SK-N-SH treated with all-trans-retinoic acid at 6 μM for 48 hours (cell line): ENCODE measurements at regions not wholly inside any gene's neighbourhood (a gene's known extent, or its start where the extent isn't known, plus 50 kb on each side); places are given as distances from the start of the nearest gene placed in this dataset.

ENCODE experiments used
- ATAC-seq: fragments of 200-7000 bp; cut with Tn5 transposase; 3 replicates; pipeline ENCODE4 v1.9.1; 2020; ENCODE audit warnings: mild to moderate bottlenecking, moderate library complexity
- ARNTL ChIP-seq: fragments of 450-650 bp; formaldehyde crosslinking; IDR thresholded peaks from 2 replicates; pipeline ENCODE4 v1.5.0; 2020; ENCODE audit warnings: low read depth, mild to moderate bottlenecking, moderate library complexity, borderline replicate concordance
- BACH2 ChIP-seq: fragments of 250-450 bp; sonication (Bioruptor Pico); IDR thresholded peaks from 2 replicates; pipeline ENCODE4 v1.9.0; 2021; ENCODE audit warnings: mild to moderate bottlenecking, borderline replicate concordance
- CSDC2 ChIP-seq: fragments of 250-450 bp; sonication (Bioruptor Pico); IDR thresholded peaks from 2 replicates; pipeline ENCODE4 v1.5.0; 2020; ENCODE audit warnings: mild to moderate bottlenecking, moderate library complexity
- CSRNP3 ChIP-seq: fragments of 250-450 bp; sonication (Bioruptor Pico); IDR thresholded peaks from 2 replicates; pipeline ENCODE4 v1.5.1; 2021; ENCODE audit warnings: mild to moderate bottlenecking, moderate library complexity
- ESRRG ChIP-seq: fragments of 250-450 bp; sonication (Bioruptor Pico); IDR thresholded peaks from 2 replicates; pipeline ENCODE4 v1.6.1; 2021; ENCODE audit warnings: mild to moderate bottlenecking
- GLIS3 ChIP-seq: fragments of 250-450 bp; sonication (Bioruptor Pico); IDR thresholded peaks from 2 replicates; pipeline ENCODE4 v1.5.0; 2020; ENCODE audit warnings: mild to moderate bottlenecking, moderate library complexity
- ISL1 ChIP-seq: fragments of 250-450 bp; sonication (Bioruptor Pico); IDR thresholded peaks from 2 replicates; pipeline ENCODE4 v2.1.2; 2022; ENCODE audit warnings: mild to moderate bottlenecking, moderate library complexity
- OSR1 ChIP-seq: fragments of 250-450 bp; sonication (Bioruptor Pico); IDR thresholded peaks from 2 replicates; pipeline ENCODE4 v1.8.0; 2022; ENCODE audit warnings: moderate library complexity, mild to moderate bottlenecking, inconsistent platforms
- PATZ1 ChIP-seq: fragments of 250-450 bp; sonication (Bioruptor Pico); IDR thresholded peaks from 2 replicates; pipeline ENCODE4 v1.8.0; 2020; ENCODE audit warnings: mild to moderate bottlenecking, moderate library complexity, borderline replicate concordance
- PPARA ChIP-seq: fragments of 250-450 bp; sonication (Bioruptor Pico); IDR thresholded peaks from 2 replicates; pipeline ENCODE4 v1.5.0; 2020; ENCODE audit warnings: mild to moderate bottlenecking, borderline replicate concordance
- RARB ChIP-seq: fragments of 250-450 bp; sonication (Bioruptor Pico); IDR thresholded peaks from 2 replicates; pipeline ENCODE4 v1.8.0; 2021; ENCODE audit warnings: mild to moderate bottlenecking, moderate library complexity
- SNAI2 ChIP-seq: fragments of 250-450 bp; sonication (Bioruptor Pico); IDR thresholded peaks from 2 replicates; pipeline ENCODE4 v1.5.0; 2020; ENCODE audit warnings: mild to moderate bottlenecking, moderate library complexity
- TCF4 ChIP-seq: fragments of 250-450 bp; sonication (Bioruptor Pico); IDR thresholded peaks from 2 replicates; pipeline ENCODE4 v1.8.0; 2021; ENCODE audit warnings: mild to moderate bottlenecking, moderate library complexity, borderline replicate concordance
- TOX ChIP-seq: fragments of 250-450 bp; sonication (Bioruptor Pico); IDR thresholded peaks from 2 replicates; pipeline ENCODE4 v1.8.0; 2021; ENCODE audit warnings: mild to moderate bottlenecking, moderate library complexity, borderline replicate concordance
- ZC3H10 ChIP-seq: fragments of 250-450 bp; sonication (Bioruptor Pico); IDR thresholded peaks from 2 replicates; pipeline ENCODE4 v1.5.1; 2021; ENCODE audit warnings: mild to moderate bottlenecking, moderate library complexity
- ZFP3 ChIP-seq: fragments of 250-450 bp; sonication (Bioruptor Pico); IDR thresholded peaks from 2 replicates; pipeline ENCODE4 v1.5.0; 2020; ENCODE audit warnings: mild to moderate bottlenecking, moderate library complexity
- ZFP30 ChIP-seq: fragments of 450-650 bp; formaldehyde crosslinking; IDR thresholded peaks from 2 replicates; pipeline ENCODE4 v1.5.0; 2022; ENCODE audit warnings: mild to moderate bottlenecking, moderate library complexity
- ZNF565 ChIP-seq: fragments of 450-650 bp; formaldehyde crosslinking; conservative IDR thresholded peaks from 2 replicates; pipeline ENCODE4 v1.5.0; 2020; ENCODE audit warnings: low read depth, mild to moderate bottlenecking, moderate library complexity
- ZNF70 ChIP-seq: fragments of 450-650 bp; formaldehyde crosslinking; IDR thresholded peaks from 2 replicates; pipeline ENCODE4 v1.5.0; 2020; ENCODE audit warnings: mild to moderate bottlenecking, moderate library complexity
- ZNF8 ChIP-seq: fragments of 450-650 bp; formaldehyde crosslinking; IDR thresholded peaks from 2 replicates; pipeline ENCODE4 v1.5.0; 2020; ENCODE audit warnings: mild to moderate bottlenecking, moderate library complexity
- TF ChIP-seq, protein P1 (sequence below): fragments of 250-450 bp; sonication (Bioruptor Pico); IDR thresholded peaks from 2 replicates; pipeline ENCODE4 v1.5.0; 2020; ENCODE audit warnings: mild to moderate bottlenecking, moderate library complexity
- TF ChIP-seq, protein P2 (sequence below): fragments of 250-450 bp; sonication (Bioruptor Pico); IDR thresholded peaks from 2 replicates; pipeline ENCODE4 v1.8.0; 2021; ENCODE audit warnings: low read depth, mild to moderate bottlenecking, moderate library complexity, borderline replicate concordance

GRCh38 chr19:30116984-30117555 lies 175.0 kb downstream of the URI1 start:
- TF ChIP-seq PPARA (CRISPR knock-in tag), result no peak
- no peak for TF ChIP-seq SNAI2 (CRISPR knock-in tag)
- TF ChIP-seq, protein P1, sequence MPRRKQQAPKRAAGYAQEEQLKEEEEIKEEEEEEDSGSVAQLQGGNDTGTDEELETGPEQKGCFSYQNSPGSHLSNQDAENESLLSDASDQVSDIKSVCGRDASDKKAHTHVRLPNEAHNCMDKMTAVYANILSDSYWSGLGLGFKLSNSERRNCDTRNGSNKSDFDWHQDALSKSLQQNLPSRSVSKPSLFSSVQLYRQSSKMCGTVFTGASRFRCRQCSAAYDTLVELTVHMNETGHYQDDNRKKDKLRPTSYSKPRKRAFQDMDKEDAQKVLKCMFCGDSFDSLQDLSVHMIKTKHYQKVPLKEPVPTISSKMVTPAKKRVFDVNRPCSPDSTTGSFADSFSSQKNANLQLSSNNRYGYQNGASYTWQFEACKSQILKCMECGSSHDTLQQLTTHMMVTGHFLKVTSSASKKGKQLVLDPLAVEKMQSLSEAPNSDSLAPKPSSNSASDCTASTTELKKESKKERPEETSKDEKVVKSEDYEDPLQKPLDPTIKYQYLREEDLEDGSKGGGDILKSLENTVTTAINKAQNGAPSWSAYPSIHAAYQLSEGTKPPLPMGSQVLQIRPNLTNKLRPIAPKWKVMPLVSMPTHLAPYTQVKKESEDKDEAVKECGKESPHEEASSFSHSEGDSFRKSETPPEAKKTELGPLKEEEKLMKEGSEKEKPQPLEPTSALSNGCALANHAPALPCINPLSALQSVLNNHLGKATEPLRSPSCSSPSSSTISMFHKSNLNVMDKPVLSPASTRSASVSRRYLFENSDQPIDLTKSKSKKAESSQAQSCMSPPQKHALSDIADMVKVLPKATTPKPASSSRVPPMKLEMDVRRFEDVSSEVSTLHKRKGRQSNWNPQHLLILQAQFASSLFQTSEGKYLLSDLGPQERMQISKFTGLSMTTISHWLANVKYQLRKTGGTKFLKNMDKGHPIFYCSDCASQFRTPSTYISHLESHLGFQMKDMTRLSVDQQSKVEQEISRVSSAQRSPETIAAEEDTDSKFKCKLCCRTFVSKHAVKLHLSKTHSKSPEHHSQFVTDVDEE (CRISPR knock-in tag), result no peak
- no peak for TF ChIP-seq ZNF565
- TF ChIP-seq ARNTL, result no peak
- no peak for TF ChIP-seq PATZ1 (CRISPR knock-in tag)
- TF ChIP-seq, protein P2, sequence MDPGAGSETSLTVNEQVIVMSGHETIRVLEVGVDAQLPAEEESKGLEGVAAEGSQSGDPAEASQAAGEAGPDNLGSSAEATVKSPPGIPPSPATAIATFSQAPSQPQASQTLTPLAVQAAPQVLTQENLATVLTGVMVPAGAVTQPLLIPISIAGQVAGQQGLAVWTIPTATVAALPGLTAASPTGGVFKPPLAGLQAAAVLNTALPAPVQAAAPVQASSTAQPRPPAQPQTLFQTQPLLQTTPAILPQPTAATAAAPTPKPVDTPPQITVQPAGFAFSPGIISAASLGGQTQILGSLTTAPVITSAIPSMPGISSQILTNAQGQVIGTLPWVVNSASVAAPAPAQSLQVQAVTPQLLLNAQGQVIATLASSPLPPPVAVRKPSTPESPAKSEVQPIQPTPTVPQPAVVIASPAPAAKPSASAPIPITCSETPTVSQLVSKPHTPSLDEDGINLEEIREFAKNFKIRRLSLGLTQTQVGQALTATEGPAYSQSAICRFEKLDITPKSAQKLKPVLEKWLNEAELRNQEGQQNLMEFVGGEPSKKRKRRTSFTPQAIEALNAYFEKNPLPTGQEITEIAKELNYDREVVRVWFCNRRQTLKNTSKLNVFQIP (CRISPR knock-in tag), result no peak
- TF ChIP-seq CSDC2 (CRISPR knock-in tag), result no peak
- TF ChIP-seq ZNF70, result no peak
- no peak for TF ChIP-seq ESRRG
- TF ChIP-seq RARB, result no peak
- no peak for TF ChIP-seq GLIS3 (CRISPR knock-in tag)
- TF ChIP-seq OSR1 (CRISPR knock-in tag), result no peak
- no peak for ATAC-seq

GRCh38 chr19:30117636-30118145 lies 175.7 kb downstream of the URI1 start:
- TF ChIP-seq ZNF70 (no peak), ZFP3 (no peak), TCF4 (CRISPR knock-in tag) (no peak)
- no peak for ATAC-seq

DNA sequence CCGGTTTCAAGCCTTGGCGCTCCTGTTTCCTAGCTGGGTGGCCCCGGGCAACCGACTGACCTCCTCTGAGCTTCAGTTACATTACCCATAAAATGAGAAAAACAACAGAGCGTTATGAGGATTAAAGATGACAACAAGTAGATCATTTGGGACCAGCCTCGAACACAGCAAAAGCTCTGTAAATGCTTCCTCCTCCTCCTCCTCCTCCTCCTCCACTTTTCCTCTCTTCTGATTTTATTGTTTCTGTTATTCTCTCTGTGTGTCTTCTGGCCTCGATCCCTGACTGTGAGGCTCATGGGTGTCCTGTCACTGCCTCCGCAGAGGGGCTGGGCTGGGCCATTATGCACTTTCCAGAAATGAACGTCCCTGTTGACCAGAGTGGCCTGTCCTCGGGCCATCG lies 176.2 kb downstream of the URI1 start:
- no peak for TF ChIP-seq ZFP30 (CRISPR knock-in tag)
- no peak for TF ChIP-seq ARNTL
- TF ChIP-seq TOX (CRISPR knock-in tag), result no peak
- TF ChIP-seq, protein P1 (CRISPR knock-in tag), result no peak
- no peak for TF ChIP-seq CSRNP3 (CRISPR knock-in tag)
- no peak for TF ChIP-seq ZNF565
- no peak for TF ChIP-seq ZC3H10 (CRISPR knock-in tag)
- no peak for TF ChIP-seq PPARA (CRISPR knock-in tag)
- no peak for TF ChIP-seq ZNF8 (CRISPR knock-in tag)
- no peak for TF ChIP-seq SNAI2 (CRISPR knock-in tag)
- TF ChIP-seq BACH2 (CRISPR knock-in tag), result no peak
- no peak for TF ChIP-seq CSDC2 (CRISPR knock-in tag)
- TF ChIP-seq ESRRG, result no peak
- TF ChIP-seq ISL1 (CRISPR knock-in tag), result no peak
- no peak for TF ChIP-seq OSR1 (CRISPR knock-in tag)
- TF ChIP-seq, protein P2 (CRISPR knock-in tag), result no peak
- TF ChIP-seq RARB, result no peak
- no peak for TF ChIP-seq GLIS3 (CRISPR knock-in tag)
- TF ChIP-seq, all 23 proteins: peak for 0

More for the DNA sequence above, 176.2 kb downstream of the URI1 start:
- ATAC-seq, result no peak
